ENCODE measurements at regions not wholly inside any gene's neighbourhood (a gene's known extent, or its start where the extent isn't known, plus 50 kb on each side); places are given as distances from the start of the nearest gene placed in this dataset.

DNA sequence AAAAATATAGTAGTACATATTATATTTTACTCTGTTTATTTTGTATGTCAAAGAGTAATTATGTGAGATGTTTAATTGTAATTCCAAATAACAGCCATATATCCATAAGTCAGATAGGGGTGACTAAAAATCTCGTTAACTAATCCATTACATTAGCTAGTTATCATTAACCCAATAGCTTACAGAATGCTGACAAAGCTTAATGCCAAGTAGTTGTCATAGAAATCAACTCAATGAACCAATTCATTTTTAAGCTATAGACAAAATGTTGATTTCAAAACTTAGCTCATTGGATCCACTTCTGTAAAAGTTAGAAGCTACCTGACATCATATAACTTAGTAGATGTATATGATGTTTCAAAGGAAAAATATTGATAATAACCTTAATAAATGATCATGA, 206.7 kb upstream of the SLITRK1 start:
- TF ChIP-seq, protein P1, sequence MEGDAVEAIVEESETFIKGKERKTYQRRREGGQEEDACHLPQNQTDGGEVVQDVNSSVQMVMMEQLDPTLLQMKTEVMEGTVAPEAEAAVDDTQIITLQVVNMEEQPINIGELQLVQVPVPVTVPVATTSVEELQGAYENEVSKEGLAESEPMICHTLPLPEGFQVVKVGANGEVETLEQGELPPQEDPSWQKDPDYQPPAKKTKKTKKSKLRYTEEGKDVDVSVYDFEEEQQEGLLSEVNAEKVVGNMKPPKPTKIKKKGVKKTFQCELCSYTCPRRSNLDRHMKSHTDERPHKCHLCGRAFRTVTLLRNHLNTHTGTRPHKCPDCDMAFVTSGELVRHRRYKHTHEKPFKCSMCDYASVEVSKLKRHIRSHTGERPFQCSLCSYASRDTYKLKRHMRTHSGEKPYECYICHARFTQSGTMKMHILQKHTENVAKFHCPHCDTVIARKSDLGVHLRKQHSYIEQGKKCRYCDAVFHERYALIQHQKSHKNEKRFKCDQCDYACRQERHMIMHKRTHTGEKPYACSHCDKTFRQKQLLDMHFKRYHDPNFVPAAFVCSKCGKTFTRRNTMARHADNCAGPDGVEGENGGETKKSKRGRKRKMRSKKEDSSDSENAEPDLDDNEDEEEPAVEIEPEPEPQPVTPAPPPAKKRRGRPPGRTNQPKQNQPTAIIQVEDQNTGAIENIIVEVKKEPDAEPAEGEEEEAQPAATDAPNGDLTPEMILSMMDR (IDR thresholded peaks at IDR 0.05; ENCODE audit: borderline replicate concordance, extremely low read depth, low read length, poor library complexity, severe bottlenecking) = no peak
- no peak for TF ChIP-seq EZH2 (IDR thresholded peaks at IDR 0.05; ENCODE audit: borderline replicate concordance, low read depth, low read length, severe bottlenecking)
